ENCODE measurements at regions not wholly inside any gene's neighbourhood (a gene's known extent, or its start where the extent isn't known, plus 50 kb on each side); places are given as distances from the start of the nearest gene placed in this dataset.

DNA sequence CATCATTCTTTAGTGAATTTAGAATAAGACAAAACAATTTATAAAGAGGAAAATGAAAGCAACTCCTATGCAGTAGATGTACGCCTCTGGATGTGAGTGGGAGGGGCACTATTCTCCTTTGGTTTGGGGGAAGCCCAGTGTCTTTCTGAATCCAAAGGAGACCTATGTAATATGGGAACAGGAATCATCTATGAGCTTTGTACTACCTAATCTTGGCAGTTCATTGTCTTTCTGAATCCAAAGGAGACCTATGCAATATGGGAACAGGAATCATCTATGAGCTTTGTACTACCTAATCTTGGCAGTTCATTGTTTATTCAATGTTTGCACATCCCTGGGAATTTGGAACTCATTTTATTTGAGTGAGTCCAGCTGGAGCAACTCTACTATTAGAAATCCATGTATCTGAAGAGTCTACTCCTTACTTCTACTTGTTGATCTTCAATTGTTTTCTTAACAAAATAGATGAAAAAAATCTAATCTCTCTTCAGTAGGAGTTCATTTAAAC is 401.1 kb upstream of the LRATD1 start:
- Histone ChIP-seq H3K4me3 (ENCODE audit: low read length in 2 of 2) (no peak overlapping the region), H2BK15ac (ENCODE audit: low read length) (no peak overlapping the region), H3K4me1 (ENCODE audit: control insufficient read depth in 2 of 2, insufficient read depth in 1 of 2, low read depth in 1 of 2, low read length in 2 of 2) (no peaks in the 10 kb centered on the region), H3K27me3 (ENCODE audit: control insufficient read depth in 3 of 3, insufficient read depth in 3 of 3, low read depth in 1 of 3, low read length in 3 of 3) (no peaks in the 10 kb centered on the region), H3K4me2 (ENCODE audit: insufficient read depth, low read length, poor library complexity, severe bottlenecking) (no peak overlapping the region), H3K36me3 (replicated peaks in 1 of 2; ENCODE audit: control insufficient read depth in 2 of 2, insufficient read depth in 2 of 2, low read length in 2 of 2) (no peaks in the 10 kb centered on the region), H4K91ac (ENCODE audit: low read depth, low read length, poor library complexity) (no peak overlapping the region), H3K14ac (ENCODE audit: low read length) (no peak overlapping the region), H4K8ac (ENCODE audit: low read depth, low read length) (no peak overlapping the region), H3K18ac (ENCODE audit: low read length) (no peak overlapping the region), H3K27ac (replicated peaks; ENCODE audit: low read length) (no peak overlapping the region), H3K23ac (ENCODE audit: low read depth, low read length, poor library complexity) (no peak overlapping the region), H2BK120ac (ENCODE audit: low read depth, low read length) (no peak overlapping the region), H3K4ac (ENCODE audit: low read length) (no peak overlapping the region), H2AK5ac (ENCODE audit: low read depth, low read length) (no peak overlapping the region), H2AFZ (ENCODE audit: low read length) (no peak overlapping the region), H2BK12ac (ENCODE audit: low read length) (no peak overlapping the region), H2BK5ac (ENCODE audit: low read length) (no peak overlapping the region), H3K79me1 (ENCODE audit: low read depth, low read length) (no peaks in the 10 kb centered on the region), H3K9ac (ENCODE audit: low read depth, low read length, poor library complexity) (no peak overlapping the region), H3K9me3 (replicated peaks in 1 of 2; ENCODE audit: control insufficient read depth in 2 of 2, insufficient read depth in 1 of 2, low read depth in 1 of 2, low read length in 2 of 2) (no peaks in the 10 kb centered on the region)
- DNase-seq (ENCODE audit: low spot score) = no peak
- no CpG with 5 or more reads among the region's 1 CpG for WGBS, 2 donors (ENCODE audit: extremely low coverage in 2 of 2, insufficient read length in 2 of 2, insufficient replicate concordance in 1 of 2)

GRCh38 chr2:14232217-14232616 is 400.3 kb upstream of the LRATD1 start:
- Histone ChIP-seq H3K4me3 (ENCODE audit: low read length in 2 of 2) (no peak overlapping the region), H2BK15ac (ENCODE audit: low read length) (no peak overlapping the region)
- peak; percentile 23 for DNase-seq (ENCODE audit: low spot score)

GRCh38 chr2:14234911-14235310 is 397.6 kb upstream of the LRATD1 start:
- no peak overlapping the region for H3K4ac ChIP-seq (ENCODE audit: low read length)
- no peak overlapping the region for H2BK120ac ChIP-seq (ENCODE audit: low read depth, low read length)
- no peak overlapping the region for H4K8ac ChIP-seq (ENCODE audit: low read depth, low read length)
- DNase-seq (ENCODE audit: low spot score) = no peak
- H3K4me1 ChIP-seq (ENCODE audit: control insufficient read depth in 2 of 2, insufficient read depth in 1 of 2, low read depth in 1 of 2, low read length in 2 of 2) = no peaks in the 10 kb centered on the region
- H3K18ac ChIP-seq (ENCODE audit: low read length) = no peak overlapping the region
- H2BK5ac ChIP-seq (ENCODE audit: low read length) = no peak overlapping the region
- WGBS, 2 donors (ENCODE audit: extremely low coverage in 2 of 2, insufficient read length in 2 of 2, insufficient replicate concordance in 1 of 2) = no CpG with 5 or more reads among the region's 5 CpGs
- no peak overlapping the region for H3K23ac ChIP-seq (ENCODE audit: low read depth, low read length, poor library complexity)
- no peak overlapping the region for H2AFZ ChIP-seq (ENCODE audit: low read length)
- H3K9me3 ChIP-seq (replicated peaks in 1 of 2; ENCODE audit: control insufficient read depth in 2 of 2, insufficient read depth in 1 of 2, low read depth in 1 of 2, low read length in 2 of 2) = no peaks in the 10 kb centered on the region
- no peak overlapping the region for H2BK12ac ChIP-seq (ENCODE audit: low read length)
- no peak overlapping the region for H3K4me2 ChIP-seq (ENCODE audit: insufficient read depth, low read length, poor library complexity, severe bottlenecking)
- no peak overlapping the region for H3K4me3 ChIP-seq (ENCODE audit: low read length in 2 of 2)
- H3K27me3 ChIP-seq (ENCODE audit: control insufficient read depth in 3 of 3, insufficient read depth in 3 of 3, low read depth in 1 of 3, low read length in 3 of 3) = no peaks in the 10 kb centered on the region
- no peak overlapping the region for H3K9ac ChIP-seq (ENCODE audit: low read depth, low read length, poor library complexity)
- no peak overlapping the region for H2AK5ac ChIP-seq (ENCODE audit: low read depth, low read length)
- H2BK15ac ChIP-seq (ENCODE audit: low read length) = no peak overlapping the region
- no peaks in the 10 kb centered on the region for H3K79me1 ChIP-seq (ENCODE audit: low read depth, low read length)
- H3K27ac ChIP-seq (replicated peaks; ENCODE audit: low read length) = no peak overlapping the region
- no peak overlapping the region for H4K91ac ChIP-seq (ENCODE audit: low read depth, low read length, poor library complexity)
- H3K36me3 ChIP-seq (replicated peaks in 1 of 2; ENCODE audit: control insufficient read depth in 2 of 2, insufficient read depth in 2 of 2, low read length in 2 of 2) = no peaks in the 10 kb centered on the region
- no peak overlapping the region for H3K14ac ChIP-seq (ENCODE audit: low read length)

More at GRCh38 chr2:14232217-14232616, 400.3 kb upstream of the LRATD1 start:
- H3K18ac ChIP-seq (ENCODE audit: low read length) = no peak overlapping the region
- H2BK120ac ChIP-seq (ENCODE audit: low read depth, low read length) = no peak overlapping the region
- no peak overlapping the region for H2AFZ ChIP-seq (ENCODE audit: low read length)
- no peaks in the 10 kb centered on the region for H3K79me1 ChIP-seq (ENCODE audit: low read depth, low read length)
- no peak overlapping the region for H3K14ac ChIP-seq (ENCODE audit: low read length)
- H4K8ac ChIP-seq (ENCODE audit: low read depth, low read length) = no peak overlapping the region
- no peak overlapping the region for H3K9ac ChIP-seq (ENCODE audit: low read depth, low read length, poor library complexity)
- H2BK5ac ChIP-seq (ENCODE audit: low read length) = no peak overlapping the region
- no peaks in the 10 kb centered on the region for H3K4me1 ChIP-seq (ENCODE audit: control insufficient read depth in 2 of 2, insufficient read depth in 1 of 2, low read depth in 1 of 2, low read length in 2 of 2)
- no peak overlapping the region for H2BK12ac ChIP-seq (ENCODE audit: low read length)
- H3K23ac ChIP-seq (ENCODE audit: low read depth, low read length, poor library complexity) = no peak overlapping the region
- no CpG with 5 or more reads among the region's 4 CpGs for WGBS, 2 donors (ENCODE audit: extremely low coverage in 2 of 2, insufficient read length in 2 of 2, insufficient replicate concordance in 1 of 2)
- H3K9me3 ChIP-seq (replicated peaks in 1 of 2; ENCODE audit: control insufficient read depth in 2 of 2, insufficient read depth in 1 of 2, low read depth in 1 of 2, low read length in 2 of 2) = no peaks in the 10 kb centered on the region
- H3K27me3 ChIP-seq (ENCODE audit: control insufficient read depth in 3 of 3, insufficient read depth in 3 of 3, low read depth in 1 of 3, low read length in 3 of 3) = no peaks in the 10 kb centered on the region
- no peak overlapping the region for H3K4ac ChIP-seq (ENCODE audit: low read length)
- no peak overlapping the region for H2AK5ac ChIP-seq (ENCODE audit: low read depth, low read length)
- no peak overlapping the region for H4K91ac ChIP-seq (ENCODE audit: low read depth, low read length, poor library complexity)
- H3K4me2 ChIP-seq (ENCODE audit: insufficient read depth, low read length, poor library complexity, severe bottlenecking) = no peak overlapping the region
- peak overlapping the region; percentile 50 for H3K27ac ChIP-seq (replicated peaks; ENCODE audit: low read length)
- no peaks in the 10 kb centered on the region for H3K36me3 ChIP-seq (replicated peaks in 1 of 2; ENCODE audit: control insufficient read depth in 2 of 2, insufficient read depth in 2 of 2, low read length in 2 of 2)

DNA sequence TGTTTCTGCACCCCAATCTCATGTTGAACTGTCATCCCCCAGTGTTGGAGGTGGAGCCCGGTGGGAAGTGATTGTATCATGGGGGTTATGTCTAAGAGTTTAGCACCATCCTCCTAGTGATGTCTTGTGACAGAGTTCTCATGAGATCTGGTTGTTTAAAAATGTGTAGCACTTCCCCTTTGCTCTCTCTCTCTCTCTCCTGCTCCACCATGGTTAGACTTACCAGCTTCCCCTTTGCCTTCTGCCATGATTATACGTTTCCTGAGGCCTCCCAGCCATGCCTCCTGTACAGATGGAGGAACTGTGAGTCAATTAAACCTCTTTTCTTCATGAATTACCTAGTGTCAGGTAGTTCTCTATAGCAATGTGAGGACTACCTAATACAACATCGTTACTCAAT is 396.9 kb upstream of the LRATD1 start:
- H2AK5ac ChIP-seq (ENCODE audit: low read depth, low read length) = no peak overlapping the region
- H2AFZ ChIP-seq (ENCODE audit: low read length) = no peak overlapping the region
- H3K23ac ChIP-seq (ENCODE audit: low read depth, low read length, poor library complexity) = no peak overlapping the region
- no peak overlapping the region for H4K91ac ChIP-seq (ENCODE audit: low read depth, low read length, poor library complexity)
- H2BK12ac ChIP-seq (ENCODE audit: low read length) = no peak overlapping the region
- no peak overlapping the region for H4K8ac ChIP-seq (ENCODE audit: low read depth, low read length)
- no peak overlapping the region for H2BK120ac ChIP-seq (ENCODE audit: low read depth, low read length)
- no peak for DNase-seq (ENCODE audit: low spot score)
- H3K36me3 ChIP-seq (replicated peaks in 1 of 2; ENCODE audit: control insufficient read depth in 2 of 2, insufficient read depth in 2 of 2, low read length in 2 of 2) = no peaks in the 10 kb centered on the region
- no peak overlapping the region for H2BK15ac ChIP-seq (ENCODE audit: low read length)
- H3K9ac ChIP-seq (ENCODE audit: low read depth, low read length, poor library complexity) = no peak overlapping the region
- H3K18ac ChIP-seq (ENCODE audit: low read length) = no peak overlapping the region
- H2BK5ac ChIP-seq (ENCODE audit: low read length) = no peak overlapping the region
- H3K79me1 ChIP-seq (ENCODE audit: low read depth, low read length) = no peaks in the 10 kb centered on the region
- H3K4me2 ChIP-seq (ENCODE audit: insufficient read depth, low read length, poor library complexity, severe bottlenecking) = no peak overlapping the region
- no peak overlapping the region for H3K14ac ChIP-seq (ENCODE audit: low read length)
- no peak overlapping the region for H3K27ac ChIP-seq (replicated peaks; ENCODE audit: low read length)
- H3K9me3 ChIP-seq (replicated peaks in 1 of 2; ENCODE audit: control insufficient read depth in 2 of 2, insufficient read depth in 1 of 2, low read depth in 1 of 2, low read length in 2 of 2) = no peaks in the 10 kb centered on the region
- no CpG with 5 or more reads among the region's 3 CpGs for WGBS, 2 donors (ENCODE audit: extremely low coverage in 2 of 2, insufficient read length in 2 of 2, insufficient replicate concordance in 1 of 2)
- no peak overlapping the region for H3K4me3 ChIP-seq (ENCODE audit: low read length in 2 of 2)
- no peaks in the 10 kb centered on the region for H3K27me3 ChIP-seq (ENCODE audit: control insufficient read depth in 3 of 3, insufficient read depth in 3 of 3, low read depth in 1 of 3, low read length in 3 of 3)
- no peak overlapping the region for H3K4ac ChIP-seq (ENCODE audit: low read length)
- no peaks in the 10 kb centered on the region for H3K4me1 ChIP-seq (ENCODE audit: control insufficient read depth in 2 of 2, insufficient read depth in 1 of 2, low read depth in 1 of 2, low read length in 2 of 2)

Measured in neuronal stem cell (in vitro differentiated cells).